ENCODE measurements at regions not wholly inside any gene's neighbourhood (a gene's known extent, or its start where the extent isn't known, plus 50 kb on each side); places are given as distances from the start of the nearest gene placed in this dataset.

GRCh38 chr12:24539646-24540045, 409.3 kb downstream of the BCAT1 start:
- H3K4me1 ChIP-seq, result peaks cover 0 to 29% of the 10 kb centered on the region in 2 donors
- H3K27me3 ChIP-seq, result no peaks in the 10 kb centered on the region
- TF ChIP-seq CTCF (IDR thresholded peaks at IDR 0.05), result no peak
- no peak for DNase-seq (ENCODE audit: low spot score in 2 of 2)
- H3K27ac ChIP-seq, result no peak overlapping the region
- H3K36me3 ChIP-seq, result no peaks in the 10 kb centered on the region
- intact Hi-C loops (cut with DNase I), result loop anchor here (2.0 to 10.0 kb wide), 2 partner anchors 21 to 115 kb away; no protein-coding TSS in a partner anchor
- H3K4me3 ChIP-seq, result no peak overlapping the region
- H3K9me3 ChIP-seq, result no peaks in the 10 kb centered on the region

- DNase-seq (ENCODE audit: low spot score in 2 of 2), result no peak
- H3K27ac ChIP-seq, result peak overlapping the region; percentile 58 to 82
- TF ChIP-seq CTCF (IDR thresholded peaks at IDR 0.05), result no peak
- H3K4me3 ChIP-seq, result peak overlapping the region; percentile 18 to 27
- intact Hi-C loops (cut with DNase I), result loop anchor here (10.0 kb wide), 1 partner anchor 112 kb away; no protein-coding TSS in a partner anchor
- no peaks in the 10 kb centered on the region for H3K36me3 ChIP-seq
- H3K9me3 ChIP-seq, result no peaks in the 10 kb centered on the region
- no peaks in the 10 kb centered on the region for H3K27me3 ChIP-seq
- peaks cover 0 to 29% of the 10 kb centered on the region in 2 donors for H3K4me1 ChIP-seq
Measured at GRCh38 chr12:24537083-24537860, 411.6 kb downstream of the BCAT1 start.

DNA sequence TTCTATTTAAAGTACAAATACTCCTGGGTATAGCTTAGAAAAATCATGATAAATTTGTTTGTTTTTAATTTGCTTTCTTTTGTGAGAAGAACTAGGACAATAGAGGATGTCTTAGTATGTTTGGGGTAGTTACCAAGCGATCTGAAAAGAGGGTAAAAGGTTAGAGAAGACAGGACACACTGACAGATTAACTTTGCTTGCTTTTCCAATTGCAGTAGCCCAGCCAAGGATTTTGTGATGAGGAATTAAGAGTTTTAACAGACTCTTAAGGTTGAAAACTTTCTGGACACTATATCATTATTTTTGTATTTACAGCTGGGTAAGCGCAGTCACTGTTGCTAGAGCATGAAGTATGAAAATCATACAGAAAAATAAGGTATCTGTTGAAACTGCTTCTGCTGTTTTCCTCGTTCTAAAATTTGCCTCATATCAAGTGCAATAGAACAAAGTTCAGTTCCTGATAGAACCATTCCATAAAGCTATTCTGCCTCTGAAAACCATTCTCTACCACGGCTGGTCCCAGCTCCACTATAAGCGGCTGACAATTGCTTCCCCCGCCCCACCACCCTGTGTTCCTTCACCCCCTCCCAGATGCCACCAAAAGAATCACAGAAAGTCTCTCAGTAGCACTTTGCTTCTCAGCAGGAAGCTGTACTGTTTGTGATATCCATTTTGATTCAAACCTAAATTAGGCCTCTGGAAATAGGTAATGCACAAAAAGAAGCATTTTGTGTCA, 413.4 kb downstream of the BCAT1 start:
- peaks cover 0 to 29% of the 10 kb centered on the region in 2 donors for H3K4me1 ChIP-seq
- peak overlapping the region; percentile 58 to 82 for H3K27ac ChIP-seq
- H3K9me3 ChIP-seq, result no peaks in the 10 kb centered on the region
- intact Hi-C loops (cut with DNase I), result loop anchor here (10.0 kb wide), 1 partner anchor 111 kb away; no protein-coding TSS in a partner anchor
- no peaks in the 10 kb centered on the region for H3K36me3 ChIP-seq
- no peak for TF ChIP-seq CTCF (IDR thresholded peaks at IDR 0.05)
- peak overlapping the region in 1 of 2 donors; percentile 6 for H3K4me3 ChIP-seq
- H3K27me3 ChIP-seq, result no peaks in the 10 kb centered on the region
- DNase-seq (ENCODE audit: low spot score in 2 of 2), result no peak

- Histone ChIP-seq H3K27me3 (no peaks in the 10 kb centered on the region), H3K9me3 (no peaks in the 10 kb centered on the region), H3K27ac (peak overlapping the region; percentile 58 to 82), H3K36me3 (no peaks in the 10 kb centered on the region), H3K4me1 (peaks cover 0 to 31% of the 10 kb centered on the region in 2 donors), H3K4me3 (peak overlapping the region; percentile 7 to 10)
- intact Hi-C loops (cut with DNase I), result loop anchor here (5.0 to 10.0 kb wide), 2 partner anchors 37 to 110 kb away; no protein-coding TSS in a partner anchor
- no peak for DNase-seq (ENCODE audit: low spot score in 2 of 2)
- no peak for TF ChIP-seq CTCF (IDR thresholded peaks at IDR 0.05)
Measured at GRCh38 chr12:24534622-24535021, 414.3 kb downstream of the BCAT1 start.

GRCh38 chr12:24533716-24534352, 415.1 kb downstream of the BCAT1 start:
- intact Hi-C loops (cut with DNase I), result loop anchor here (5.0 to 10.0 kb wide), 2 partner anchors 37 to 109 kb away; no protein-coding TSS in a partner anchor
- DNase-seq (ENCODE audit: low spot score in 2 of 2), result no peak
- H3K36me3 ChIP-seq, result no peaks in the 10 kb centered on the region
- no peak for TF ChIP-seq CTCF (IDR thresholded peaks at IDR 0.05)
- H3K9me3 ChIP-seq, result no peaks in the 10 kb centered on the region
- no peak overlapping the region for H3K4me3 ChIP-seq
- peak overlapping the region in 1 of 2 donors; percentile 82 for H3K27ac ChIP-seq
- peaks cover 0 to 31% of the 10 kb centered on the region in 2 donors for H3K4me1 ChIP-seq
- H3K27me3 ChIP-seq, result no peaks in the 10 kb centered on the region

Data from ascending aorta (tissue), 2 donors.